ENCODE measurements at regions not wholly inside any gene's neighbourhood (a gene's known extent, or its start where the extent isn't known, plus 50 kb on each side); places are given as distances from the start of the nearest gene placed in this dataset.
A peak's percentile ranks its signal among the peaks of the same experiment; 100 is the strongest.

DNA sequence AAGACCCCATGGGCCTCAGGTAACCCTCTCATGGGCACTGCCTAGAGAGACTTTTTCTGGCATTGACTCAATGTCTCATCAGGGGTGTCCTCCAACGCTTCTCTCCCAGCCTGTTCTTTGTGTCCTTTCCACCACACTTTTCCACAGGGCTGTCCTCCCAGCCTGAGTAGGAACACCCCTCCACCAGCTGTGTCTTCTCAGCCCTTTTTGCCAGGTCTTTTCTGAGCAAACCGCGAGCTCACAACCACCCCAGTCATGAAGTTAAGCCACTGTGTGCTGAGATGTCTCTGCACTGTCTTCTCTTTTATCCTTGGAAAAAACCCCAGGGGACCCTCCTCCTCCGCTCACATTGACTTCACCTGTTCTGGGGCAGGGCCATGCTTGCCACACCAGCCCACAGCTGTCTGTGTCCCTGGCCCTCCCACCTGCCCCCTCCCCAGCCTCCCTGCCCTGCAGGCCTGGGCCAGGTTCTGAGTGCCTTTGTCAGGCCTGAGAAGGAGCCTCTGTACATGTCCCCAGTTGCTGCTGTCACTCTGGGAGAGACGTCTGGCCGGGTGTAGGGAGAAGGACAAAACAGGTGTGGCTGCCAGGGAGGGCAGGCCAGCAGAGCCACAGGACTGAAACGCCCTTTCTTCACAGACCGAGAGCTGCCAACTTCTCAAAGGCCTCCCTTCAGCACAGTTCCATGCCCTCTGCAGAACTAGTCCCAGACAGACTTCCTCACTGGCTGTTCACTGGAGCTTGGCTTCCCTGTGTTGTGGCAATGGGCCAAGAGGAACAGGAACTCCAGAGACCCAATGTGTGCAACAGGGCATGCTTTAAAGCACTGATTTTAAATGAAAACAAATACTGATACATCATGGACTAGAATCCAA, 50.5 kb upstream of the PNMA1 start:
- Histone ChIP-seq H3K4me1 (peaks cover 42 to 58% (median 56%) of the 10 kb centered on the region in 3 donors), H3K4me3 (no peak overlapping the region), H3K9me3 (no peaks in the 10 kb centered on the region), H3K27ac (peak overlapping the region; percentile 56 to 98 (median 82)), H3K36me3 (no peaks in the 10 kb centered on the region), H3K27me3 (no peaks in the 10 kb centered on the region)
- ATAC-seq (peak; percentile 13 to 53 (median 42)), FAIRE-seq (no peak), DNase-seq (peak; percentile 67 to 81 (median 73))
- intact Hi-C loops (cut with DNase I): no loop called here
- TF ChIP-seq, protein P1, sequence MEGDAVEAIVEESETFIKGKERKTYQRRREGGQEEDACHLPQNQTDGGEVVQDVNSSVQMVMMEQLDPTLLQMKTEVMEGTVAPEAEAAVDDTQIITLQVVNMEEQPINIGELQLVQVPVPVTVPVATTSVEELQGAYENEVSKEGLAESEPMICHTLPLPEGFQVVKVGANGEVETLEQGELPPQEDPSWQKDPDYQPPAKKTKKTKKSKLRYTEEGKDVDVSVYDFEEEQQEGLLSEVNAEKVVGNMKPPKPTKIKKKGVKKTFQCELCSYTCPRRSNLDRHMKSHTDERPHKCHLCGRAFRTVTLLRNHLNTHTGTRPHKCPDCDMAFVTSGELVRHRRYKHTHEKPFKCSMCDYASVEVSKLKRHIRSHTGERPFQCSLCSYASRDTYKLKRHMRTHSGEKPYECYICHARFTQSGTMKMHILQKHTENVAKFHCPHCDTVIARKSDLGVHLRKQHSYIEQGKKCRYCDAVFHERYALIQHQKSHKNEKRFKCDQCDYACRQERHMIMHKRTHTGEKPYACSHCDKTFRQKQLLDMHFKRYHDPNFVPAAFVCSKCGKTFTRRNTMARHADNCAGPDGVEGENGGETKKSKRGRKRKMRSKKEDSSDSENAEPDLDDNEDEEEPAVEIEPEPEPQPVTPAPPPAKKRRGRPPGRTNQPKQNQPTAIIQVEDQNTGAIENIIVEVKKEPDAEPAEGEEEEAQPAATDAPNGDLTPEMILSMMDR (IDR thresholded peaks at IDR 0.05): no peak
- WGBS, 2 donors: 17 to 22% methylated on average over 8 of the region's 8 CpGs

All from pancreas (tissue), 10 donors.